ENCODE measurements at regions not wholly inside any gene's neighbourhood (a gene's known extent, or its start where the extent isn't known, plus 50 kb on each side); places are given as distances from the start of the nearest gene placed in this dataset.

- no peak for DNase-seq
Measured at GRCh38 chr9:78756813-78757510, 460.0 kb downstream of the PSAT1 start.

- DNase-seq, result no peak
Measured at GRCh38 chr9:78763424-78763823, 466.5 kb downstream of the PSAT1 start.

GRCh38 chr9:78765861-78766260 lies 468.9 kb downstream of the PSAT1 start:
- DNase-seq, result no peak

- no peak for DNase-seq
Measured at GRCh38 chr9:78767490-78767889, 470.6 kb downstream of the PSAT1 start.

- no peak for DNase-seq
Measured at GRCh38 chr9:78769690-78770089, 472.8 kb downstream of the PSAT1 start.

GRCh38 chr9:78775211-78775610 lies 478.3 kb downstream of the PSAT1 start:
- no peak for DNase-seq

GRCh38 chr9:78775696-78776295 lies 478.9 kb downstream of the PSAT1 start:
- DNase-seq, result no peak

- DNase-seq, result no peak
Measured at GRCh38 chr9:78777747-78778146, 480.8 kb downstream of the PSAT1 start.

GRCh38 chr9:78778318-78778717 lies 481.4 kb downstream of the PSAT1 start:
- no peak for DNase-seq

- no peak for DNase-seq
Measured at GRCh38 chr9:78778861-78779374, 482.0 kb downstream of the PSAT1 start.

- no peak for DNase-seq
Measured at GRCh38 chr9:78781681-78782080, 484.8 kb downstream of the PSAT1 start.

- DNase-seq, result no peak
Measured at GRCh38 chr9:78782234-78782633, 485.3 kb downstream of the PSAT1 start.

GRCh38 chr9:78782858-78783257 lies 485.9 kb downstream of the PSAT1 start:
- DNase-seq, result no peak

GRCh38 chr9:78783743-78784142 lies 486.8 kb downstream of the PSAT1 start:
- DNase-seq, result no peak

GRCh38 chr9:78786794-78787193 lies 489.9 kb downstream of the PSAT1 start:
- DNase-seq, result no peak

- no peak for DNase-seq
Measured at GRCh38 chr9:78788101-78788500, 491.2 kb downstream of the PSAT1 start.

GRCh38 chr9:78791779-78792178 lies 494.9 kb downstream of the PSAT1 start:
- no peak for DNase-seq

- no peak for DNase-seq
Measured at GRCh38 chr9:78792745-78793144, 495.8 kb downstream of the PSAT1 start.

GRCh38 chr9:78805771-78806170 lies 508.8 kb downstream of the PSAT1 start:
- DNase-seq, result no peak

- no peak for DNase-seq
Measured at GRCh38 chr9:78806492-78807160, 509.7 kb downstream of the PSAT1 start.

- no peak for DNase-seq
Measured at GRCh38 chr9:78807286-78807685, 510.4 kb downstream of the PSAT1 start.

GRCh38 chr9:78808048-78808447 lies 511.1 kb downstream of the PSAT1 start:
- DNase-seq, result no peak

GRCh38 chr9:78811622-78812276 lies 514.8 kb downstream of the PSAT1 start:
- DNase-seq, result no peak

- no peak for DNase-seq
Measured at GRCh38 chr9:78812665-78813064, 515.7 kb downstream of the PSAT1 start.
